ENCODE measurements at regions not wholly inside any gene's neighbourhood (a gene's known extent, or its start where the extent isn't known, plus 50 kb on each side); places are given as distances from the start of the nearest gene placed in this dataset.

DNA sequence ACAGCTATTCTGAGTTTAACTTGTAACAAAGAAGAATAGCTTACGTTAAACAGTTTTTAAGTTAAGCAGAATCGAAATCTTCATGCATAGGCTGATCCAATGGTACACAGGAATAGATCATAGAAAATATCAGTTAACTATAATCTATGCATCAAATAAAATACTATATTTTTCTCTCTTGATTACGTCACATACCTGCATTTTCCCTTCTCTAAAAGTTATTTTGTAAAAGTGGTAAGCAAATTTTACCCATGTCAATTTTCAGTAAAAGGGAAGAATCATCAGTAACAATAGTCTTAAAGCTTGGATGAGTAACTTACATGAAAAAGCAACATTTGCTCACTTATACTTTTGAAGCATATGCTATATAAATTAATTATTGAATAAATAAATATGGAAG lies 692.4 kb downstream of the FAT4 start:
- Histone ChIP-seq H3K27me3 (ENCODE audit: control insufficient read depth, insufficient read depth, low read length) (no peaks in the 10 kb centered on the region), H3K36me3 (ENCODE audit: control insufficient read depth, insufficient read depth, low read length) (no peaks in the 10 kb centered on the region), H3K4me1 (ENCODE audit: control insufficient read depth, insufficient read depth, low read length) (no peaks in the 10 kb centered on the region), H3K9ac (ENCODE audit: low read depth, low read length) (no peak overlapping the region), H3K4me3 (ENCODE audit: low read depth, low read length) (no peak overlapping the region), H3K9me3 (ENCODE audit: control insufficient read depth, insufficient read depth, low read length) (no peaks in the 10 kb centered on the region)

DNA sequence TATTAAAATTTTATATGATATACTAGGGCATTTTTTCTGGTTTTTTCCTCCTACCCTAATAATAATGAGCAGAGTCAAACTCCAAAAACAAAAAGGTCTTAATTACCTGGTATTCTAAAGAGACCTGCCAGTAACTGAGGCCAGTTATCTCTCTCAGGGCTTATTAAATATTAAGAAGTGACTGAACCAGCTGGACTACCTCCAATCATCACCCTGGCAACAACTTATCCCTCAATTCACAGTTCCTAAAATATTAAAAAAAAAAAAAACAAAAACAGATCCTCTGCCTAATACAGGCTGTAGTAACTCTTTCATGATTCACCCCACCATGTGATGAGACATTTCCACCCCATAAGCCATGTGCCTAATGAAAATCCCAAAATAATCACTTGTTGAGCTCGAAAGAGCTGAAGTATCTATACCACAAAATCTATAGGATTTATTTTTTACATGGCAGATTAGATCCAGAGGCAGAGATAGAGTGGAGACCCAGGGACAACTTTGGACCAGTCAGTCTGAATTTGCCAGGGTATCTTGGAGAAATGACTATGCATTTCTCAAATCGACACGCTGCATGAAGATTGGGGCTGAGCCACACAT lies 698.0 kb downstream of the FAT4 start:
- no peaks in the 10 kb centered on the region for H3K27me3 ChIP-seq (ENCODE audit: control insufficient read depth, insufficient read depth, low read length)
- H3K9me3 ChIP-seq (ENCODE audit: control insufficient read depth, insufficient read depth, low read length) = no peaks in the 10 kb centered on the region
- H3K4me3 ChIP-seq (ENCODE audit: low read depth, low read length) = no peak overlapping the region
- H3K36me3 ChIP-seq (ENCODE audit: control insufficient read depth, insufficient read depth, low read length) = no peaks in the 10 kb centered on the region
- no peak overlapping the region for H3K9ac ChIP-seq (ENCODE audit: low read depth, low read length)
- H3K4me1 ChIP-seq (ENCODE audit: control insufficient read depth, insufficient read depth, low read length) = no peaks in the 10 kb centered on the region

DNA sequence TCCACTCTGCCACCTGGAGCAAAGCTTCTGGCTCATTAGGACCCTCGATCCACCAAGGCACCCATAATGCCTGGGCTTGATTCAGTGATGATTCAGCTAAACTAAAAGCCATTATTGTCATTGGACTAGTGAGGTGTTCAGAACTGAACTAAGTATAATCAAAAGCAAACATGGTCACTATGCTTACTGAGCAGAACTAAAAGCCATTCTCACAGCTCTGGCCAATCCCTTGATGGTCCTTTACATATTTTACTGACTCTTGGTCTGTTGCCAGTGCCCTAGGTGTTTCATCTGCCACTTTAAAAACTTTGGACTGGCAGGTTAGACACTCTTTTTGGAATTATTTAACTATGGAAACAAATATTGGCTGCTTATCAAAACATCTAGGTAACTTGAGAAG lies 703.5 kb downstream of the FAT4 start:
- Histone ChIP-seq H3K4me3 (ENCODE audit: low read depth, low read length) (no peak overlapping the region), H3K27me3 (ENCODE audit: control insufficient read depth, insufficient read depth, low read length) (no peaks in the 10 kb centered on the region), H3K4me1 (ENCODE audit: control insufficient read depth, insufficient read depth, low read length) (no peaks in the 10 kb centered on the region), H3K36me3 (ENCODE audit: control insufficient read depth, insufficient read depth, low read length) (no peaks in the 10 kb centered on the region), H3K9ac (ENCODE audit: low read depth, low read length) (no peak overlapping the region), H3K9me3 (ENCODE audit: control insufficient read depth, insufficient read depth, low read length) (no peaks in the 10 kb centered on the region)

DNA sequence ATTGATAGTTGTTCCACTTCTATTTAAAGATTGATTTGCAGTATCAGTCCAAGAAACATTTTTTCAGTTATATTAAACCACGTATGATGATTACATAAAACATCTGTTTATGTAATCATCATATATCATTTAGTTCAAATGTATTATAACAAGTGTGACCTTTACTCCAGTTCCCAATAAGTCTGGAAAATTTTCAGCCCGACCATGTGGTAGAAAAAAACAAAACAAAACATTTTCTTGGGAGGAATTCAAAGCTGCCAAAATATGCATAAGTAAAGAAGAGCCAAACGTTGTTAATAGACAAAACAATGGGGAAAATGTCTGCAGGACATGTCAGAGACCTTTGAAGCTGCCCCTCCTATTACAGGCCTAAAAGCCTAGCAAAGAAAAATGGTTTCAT lies 709.1 kb downstream of the FAT4 start:
- H3K4me1 ChIP-seq (ENCODE audit: control insufficient read depth, insufficient read depth, low read length) = no peaks in the 10 kb centered on the region
- no peaks in the 10 kb centered on the region for H3K27me3 ChIP-seq (ENCODE audit: control insufficient read depth, insufficient read depth, low read length)
- no peaks in the 10 kb centered on the region for H3K36me3 ChIP-seq (ENCODE audit: control insufficient read depth, insufficient read depth, low read length)
- H3K9me3 ChIP-seq (ENCODE audit: control insufficient read depth, insufficient read depth, low read length) = no peaks in the 10 kb centered on the region
- no peak overlapping the region for H3K9ac ChIP-seq (ENCODE audit: low read depth, low read length)
- no peak overlapping the region for H3K4me3 ChIP-seq (ENCODE audit: low read depth, low read length)

DNA sequence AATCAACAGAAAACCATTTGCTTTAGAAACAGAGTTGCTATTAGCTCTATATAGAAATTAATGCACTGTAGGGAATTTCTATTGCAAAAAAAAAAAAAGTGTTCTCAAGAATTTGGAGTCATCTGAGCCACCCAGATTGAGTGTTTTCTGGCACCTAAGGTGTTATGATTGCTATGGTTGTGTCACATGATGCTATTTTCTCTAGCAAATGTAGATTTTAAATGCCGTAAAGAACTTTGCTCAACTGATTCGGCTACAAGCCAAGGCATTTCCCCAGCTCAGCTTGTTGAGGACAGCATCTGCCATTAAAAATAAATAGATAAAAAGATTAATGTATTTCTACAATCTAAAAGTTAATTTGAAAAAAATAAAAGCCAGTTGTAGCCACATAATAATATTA lies 712.8 kb downstream of the FAT4 start:
- Histone ChIP-seq H3K4me3 (ENCODE audit: low read depth, low read length) (no peak overlapping the region), H3K36me3 (ENCODE audit: control insufficient read depth, insufficient read depth, low read length) (no peaks in the 10 kb centered on the region), H3K9ac (ENCODE audit: low read depth, low read length) (no peak overlapping the region), H3K4me1 (ENCODE audit: control insufficient read depth, insufficient read depth, low read length) (no peaks in the 10 kb centered on the region), H3K27me3 (ENCODE audit: control insufficient read depth, insufficient read depth, low read length) (no peaks in the 10 kb centered on the region), H3K9me3 (ENCODE audit: control insufficient read depth, insufficient read depth, low read length) (peaks cover 5% of the 10 kb centered on the region)

DNA sequence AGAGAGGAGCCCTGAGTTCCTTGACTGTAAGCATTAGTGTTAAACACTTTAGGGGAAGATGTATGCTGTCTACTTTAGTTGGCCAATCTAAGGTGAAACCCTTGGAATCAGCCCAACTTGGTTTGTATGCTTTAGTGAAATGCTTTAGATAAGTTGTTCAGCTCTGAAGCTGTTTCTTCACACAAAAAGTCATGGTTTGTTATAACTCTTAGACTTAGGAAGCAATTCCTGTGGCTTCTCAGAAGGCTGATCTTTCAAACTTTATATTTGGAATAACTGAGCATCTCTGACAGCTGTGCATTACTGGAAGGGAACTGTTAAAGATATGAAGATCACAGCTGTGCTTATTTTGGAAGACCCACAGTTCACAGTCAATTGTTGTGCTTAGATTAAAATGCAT lies 714.1 kb downstream of the FAT4 start:
- Histone ChIP-seq H3K9ac (ENCODE audit: low read depth, low read length) (no peak overlapping the region), H3K36me3 (ENCODE audit: control insufficient read depth, insufficient read depth, low read length) (no peaks in the 10 kb centered on the region), H3K4me3 (ENCODE audit: low read depth, low read length) (no peak overlapping the region), H3K9me3 (ENCODE audit: control insufficient read depth, insufficient read depth, low read length) (peaks cover 5% of the 10 kb centered on the region), H3K27me3 (ENCODE audit: control insufficient read depth, insufficient read depth, low read length) (no peaks in the 10 kb centered on the region), H3K4me1 (ENCODE audit: control insufficient read depth, insufficient read depth, low read length) (no peaks in the 10 kb centered on the region)

DNA sequence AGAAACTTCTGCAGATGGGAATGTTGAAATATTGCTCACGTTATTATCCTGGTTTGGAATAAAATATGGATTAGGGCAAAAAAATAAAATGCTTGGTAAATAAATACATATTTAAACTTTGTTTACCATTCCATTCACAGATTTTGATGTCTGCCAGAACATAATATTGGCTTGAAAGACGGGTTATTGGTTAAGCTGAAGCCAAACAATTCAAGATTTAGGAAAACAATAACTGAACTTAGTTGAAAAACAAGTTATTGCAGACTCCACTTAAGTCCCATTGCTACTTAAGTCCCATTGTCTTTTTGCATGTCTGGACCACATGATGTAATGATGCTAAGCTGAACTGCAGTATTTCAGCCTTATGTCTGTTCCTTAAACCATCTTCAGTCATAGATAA lies 722.5 kb downstream of the FAT4 start:
- H3K9ac ChIP-seq (ENCODE audit: low read depth, low read length) = no peak overlapping the region

DNA sequence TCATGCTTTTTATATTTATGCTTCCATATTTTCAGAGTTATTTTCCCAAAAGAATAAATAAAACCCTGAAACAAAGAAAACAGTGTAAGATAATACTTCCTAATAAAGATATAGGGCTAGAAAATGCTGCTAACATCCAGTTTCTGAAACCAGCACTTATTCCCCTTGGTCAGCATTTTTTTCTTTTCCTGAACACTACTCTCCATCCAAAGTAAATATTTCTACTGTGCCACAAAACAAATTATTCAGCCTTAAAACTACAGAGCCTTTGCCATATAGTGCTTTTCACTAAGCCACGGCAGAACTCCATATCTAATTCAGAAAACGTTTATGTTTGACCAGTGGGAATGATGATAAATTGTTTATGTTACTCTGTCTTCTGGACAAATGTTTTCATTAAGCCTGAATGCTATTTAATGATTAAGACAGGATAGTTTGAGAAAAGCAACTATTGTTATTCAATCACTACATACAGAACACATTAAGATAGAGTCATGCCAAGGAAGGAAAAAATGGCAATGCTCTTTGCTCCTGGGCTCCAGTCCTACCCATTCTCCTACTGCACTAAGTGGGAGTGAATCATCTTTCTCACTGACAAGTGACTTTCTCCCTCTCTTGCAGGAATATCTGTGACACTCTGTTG lies 723.9 kb downstream of the FAT4 start:
- H3K4me3 ChIP-seq (ENCODE audit: low read depth, low read length) = no peak overlapping the region
- no peaks in the 10 kb centered on the region for H3K9me3 ChIP-seq (ENCODE audit: control insufficient read depth, insufficient read depth, low read length)

More for the DNA sequence above, 722.5 kb downstream of the FAT4 start:
- no peak overlapping the region for H3K4me3 ChIP-seq (ENCODE audit: low read depth, low read length)
- H3K9me3 ChIP-seq (ENCODE audit: control insufficient read depth, insufficient read depth, low read length) = no peaks in the 10 kb centered on the region
- no peaks in the 10 kb centered on the region for H3K4me1 ChIP-seq (ENCODE audit: control insufficient read depth, insufficient read depth, low read length)
- no peaks in the 10 kb centered on the region for H3K36me3 ChIP-seq (ENCODE audit: control insufficient read depth, insufficient read depth, low read length)
- no peaks in the 10 kb centered on the region for H3K27me3 ChIP-seq (ENCODE audit: control insufficient read depth, insufficient read depth, low read length)

DNA sequence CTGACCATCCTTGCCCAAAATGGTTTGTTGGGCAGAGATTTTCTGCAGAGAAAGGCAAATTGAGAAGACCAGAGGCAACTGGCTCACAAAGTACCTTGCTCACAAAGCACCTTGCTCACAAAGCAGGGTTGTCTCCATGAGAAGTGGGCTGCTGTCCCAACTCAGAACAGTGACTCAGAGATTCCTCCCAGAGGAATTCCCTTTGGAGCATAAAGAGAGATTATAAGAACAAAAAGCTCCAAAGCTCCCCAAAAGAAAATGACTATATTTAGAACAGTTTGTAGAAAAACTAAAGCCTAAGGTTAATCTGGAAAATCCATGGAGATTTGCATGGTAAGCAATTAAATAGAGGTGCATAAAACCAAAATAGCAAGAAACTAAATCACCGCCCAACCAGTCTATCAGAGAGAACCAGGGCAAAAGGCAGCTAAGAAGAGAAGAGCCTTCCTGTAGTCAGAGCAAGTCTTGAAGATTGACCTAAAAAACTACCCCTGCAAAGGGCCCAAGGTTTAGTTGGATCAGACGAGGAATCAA lies 731.4 kb downstream of the FAT4 start:
- Histone ChIP-seq H3K36me3 (ENCODE audit: control insufficient read depth, insufficient read depth, low read length) (no peaks in the 10 kb centered on the region), H3K4me3 (ENCODE audit: low read depth, low read length) (no peak overlapping the region), H3K9ac (ENCODE audit: low read depth, low read length) (no peak overlapping the region), H3K9me3 (ENCODE audit: control insufficient read depth, insufficient read depth, low read length) (no peaks in the 10 kb centered on the region), H3K27me3 (ENCODE audit: control insufficient read depth, insufficient read depth, low read length) (no peaks in the 10 kb centered on the region), H3K4me1 (ENCODE audit: control insufficient read depth, insufficient read depth, low read length) (no peaks in the 10 kb centered on the region)

More for the DNA sequence above, 723.9 kb downstream of the FAT4 start:
- no peaks in the 10 kb centered on the region for H3K27me3 ChIP-seq (ENCODE audit: control insufficient read depth, insufficient read depth, low read length)
- no peak overlapping the region for H3K9ac ChIP-seq (ENCODE audit: low read depth, low read length)
- no peaks in the 10 kb centered on the region for H3K4me1 ChIP-seq (ENCODE audit: control insufficient read depth, insufficient read depth, low read length)
- H3K36me3 ChIP-seq (ENCODE audit: control insufficient read depth, insufficient read depth, low read length) = no peaks in the 10 kb centered on the region

DNA sequence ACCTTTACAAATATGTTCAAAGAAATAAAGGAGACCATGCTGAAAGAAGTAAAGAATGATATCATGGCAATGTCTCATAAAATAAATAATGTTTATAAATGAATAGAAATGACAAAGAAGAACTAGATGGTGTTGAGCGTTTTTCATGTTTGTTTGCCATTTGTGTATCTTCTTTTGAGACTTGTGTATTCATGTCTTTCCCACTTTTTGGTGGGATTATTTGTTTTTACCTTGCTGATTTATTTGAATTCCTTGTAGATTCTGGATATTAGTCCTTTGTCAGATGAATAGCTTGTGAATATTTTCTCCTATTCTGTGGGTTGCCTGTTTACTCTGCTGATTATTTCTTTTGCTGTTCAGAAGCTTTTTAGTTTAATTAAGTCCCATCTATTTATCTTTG lies 732.4 kb downstream of the FAT4 start:
- H3K9ac ChIP-seq (ENCODE audit: low read depth, low read length) = no peak overlapping the region
- H3K4me1 ChIP-seq (ENCODE audit: control insufficient read depth, insufficient read depth, low read length) = no peaks in the 10 kb centered on the region
- no peaks in the 10 kb centered on the region for H3K27me3 ChIP-seq (ENCODE audit: control insufficient read depth, insufficient read depth, low read length)
- H3K9me3 ChIP-seq (ENCODE audit: control insufficient read depth, insufficient read depth, low read length) = no peaks in the 10 kb centered on the region
- no peaks in the 10 kb centered on the region for H3K36me3 ChIP-seq (ENCODE audit: control insufficient read depth, insufficient read depth, low read length)
- H3K4me3 ChIP-seq (ENCODE audit: low read depth, low read length) = no peak overlapping the region

DNA sequence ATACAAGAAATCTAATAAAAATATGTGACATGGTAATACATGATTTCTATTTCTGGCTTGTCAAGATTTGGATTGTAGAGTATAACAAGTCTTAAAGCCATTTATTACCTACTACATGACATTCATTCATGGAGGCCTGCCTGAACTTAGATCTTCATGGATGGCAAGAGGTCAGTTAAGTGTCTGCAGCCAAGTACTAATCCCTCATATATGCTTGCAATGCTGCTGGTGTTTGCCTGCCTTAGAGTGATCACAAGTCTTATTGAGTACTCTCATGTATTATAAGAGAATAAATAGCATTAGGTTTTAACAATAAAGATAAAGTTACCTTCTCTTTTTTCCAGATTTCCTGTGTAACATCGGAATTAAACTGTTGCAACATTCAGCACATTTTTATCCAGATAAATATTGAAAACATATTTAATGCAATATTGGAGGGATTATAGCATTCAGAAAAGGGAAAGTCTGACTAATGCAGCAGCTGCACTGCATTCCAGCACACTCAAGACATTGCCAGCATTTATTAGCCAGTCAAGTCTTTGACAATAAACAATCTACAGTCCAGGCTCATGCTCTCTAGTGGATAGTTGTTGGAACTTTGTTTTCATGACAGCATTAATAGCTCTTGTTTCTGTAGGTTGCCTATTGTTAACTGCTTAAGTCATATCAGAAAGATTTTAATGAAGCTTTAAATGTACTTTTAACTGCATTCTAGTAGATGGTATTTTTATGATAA lies 737.1 kb downstream of the FAT4 start:
- Histone ChIP-seq H3K9me3 (ENCODE audit: control insufficient read depth, insufficient read depth, low read length) (no peaks in the 10 kb centered on the region), H3K9ac (ENCODE audit: low read depth, low read length) (no peak overlapping the region), H3K27me3 (ENCODE audit: control insufficient read depth, insufficient read depth, low read length) (no peaks in the 10 kb centered on the region)

More for the DNA sequence above, 737.1 kb downstream of the FAT4 start:
- Histone ChIP-seq H3K4me3 (ENCODE audit: low read depth, low read length) (no peak overlapping the region), H3K4me1 (ENCODE audit: control insufficient read depth, insufficient read depth, low read length) (no peaks in the 10 kb centered on the region), H3K36me3 (ENCODE audit: control insufficient read depth, insufficient read depth, low read length) (no peaks in the 10 kb centered on the region)
